K562 (cell line): ENCODE measurements at regions not wholly inside any gene's neighbourhood (a gene's known extent, or its start where the extent isn't known, plus 50 kb on each side); places are given as distances from the start of the nearest gene placed in this dataset.

ENCODE experiments used
- ATAC-seq: fragments of 200-7000 bp; cut with Tn5 transposase; 3 replicates; pipeline ENCODE4 v1.9.1; 2020; ENCODE audit warnings: moderate library complexity
- BruUV-seq: library from RNA; stranded (reverse); fragments of 400-500 nt; replicated peaks from 2 replicates; lab custom pipeline; 2021; lab: Mats Ljungman, UMichigan
- CTCF ChIA-PET: fragments of 300-600 bp; formaldehyde crosslinking; extraction: SDS; loops from one replicate; lab custom pipeline; 2021; ENCODE audit warnings: low intra/inter-chr PET ratio; lab: Yijun Ruan, JAX
- POLR2A ChIA-PET: fragments of 300-600, 350-650 bp; sonication (Branson Sonifier 250); formaldehyde crosslinking; extraction: SDS; loops from one replicate; lab custom pipeline; 2021; ENCODE audit warnings: antibody characterized with exemption, inconsistent platforms; lab: Yijun Ruan, JAX
- DNase-seq, 4 experiments: peaks; one replicate each; pipeline versions ENCODE4 v3.0.0 to v3.0.0-alpha.2; 2011 to 2018; ENCODE audit warnings: low spot score in 3 of 4, mixed read lengths in 3 of 4; ENCODE audit errors: extremely low read depth in 1 of 4
- FAIRE-seq: peaks from 2 replicates; lab custom pipeline; 2011; peaks lifted over from hg19 to GRCh38; lab: Jason Lieb, UNC
- H2AFZ ChIP-seq: 2 replicates; pipeline ENCODE4 v1.6.0; 2011; ENCODE audit warnings: low read depth, low read length, control low read depth, inconsistent platforms
- H3K27ac ChIP-seq: fragments of 200-600 bp; 3 replicates; pipeline ENCODE4 v1.8.0; 2011; ENCODE audit warnings: low read depth, mild to moderate bottlenecking, control low read depth, inconsistent platforms, low read length, moderate library complexity, mixed read lengths; ENCODE audit errors: extremely low read depth
- H3K27me3 ChIP-seq, 2 experiments: fragments of 300-600 bp in 1 of 2; 2 replicates in 1 of 2; 3 replicates in 1 of 2; pipeline versions ENCODE4 v1.6.0 to v1.8.0; 2011; ENCODE audit warnings: inconsistent platforms in 2 of 2, low read length in 2 of 2, mild to moderate bottlenecking in 1 of 2, mixed read lengths in 1 of 2, moderate library complexity in 1 of 2; ENCODE audit not compliant: control insufficient read depth in 2 of 2, insufficient read depth in 2 of 2
- H3K36me3 ChIP-seq: fragments of 300-600 bp; 3 replicates; pipeline ENCODE4 v1.8.0; 2011; ENCODE audit warnings: mild to moderate bottlenecking, low read length, inconsistent platforms; ENCODE audit not compliant: control insufficient read depth, insufficient read depth
- H3K4me1 ChIP-seq, 2 experiments: fragments of 200-600 bp in 1 of 2; replicated peaks in 1 of 2; 2 replicates in 1 of 2; 3 replicates in 1 of 2; pipeline versions ENCODE4 v1.5.1 to v1.8.0; 2011; ENCODE audit warnings: inconsistent platforms in 2 of 2, low read length in 2 of 2, mild to moderate bottlenecking in 1 of 2, mixed read lengths in 1 of 2, moderate library complexity in 1 of 2; ENCODE audit not compliant: control insufficient read depth in 2 of 2, insufficient read depth in 2 of 2
- H3K4me2 ChIP-seq: 2 replicates; pipeline ENCODE4 v1.6.1; 2011; ENCODE audit warnings: low read length, control low read depth, inconsistent platforms, mixed read lengths; ENCODE audit not compliant: insufficient read depth
- H3K4me3 ChIP-seq: fragments of 200-600 bp; sonication (generic), shearing (Covaris generic); 2 replicates; pipeline ENCODE4 v1.5.1; 2016; ENCODE audit warnings: control low read depth, inconsistent platforms
- H3K79me2 ChIP-seq: fragments of 200-600 bp; 3 replicates; pipeline ENCODE4 v1.8.0; 2011; ENCODE audit warnings: low read length, inconsistent platforms; ENCODE audit not compliant: control insufficient read depth, insufficient read depth
- H3K9ac ChIP-seq, 2 experiments: 2 replicates each; pipeline versions ENCODE4 v1.6.0 to v1.6.1; 2011; ENCODE audit warnings: low read depth in 2 of 2, low read length in 2 of 2, control low read depth in 1 of 2, inconsistent platforms in 1 of 2, mild to moderate bottlenecking in 1 of 2, mixed read lengths in 1 of 2; ENCODE audit not compliant: insufficient read depth in 1 of 2
- H3K9me1 ChIP-seq: one replicate; pipeline ENCODE4 v1.6.0; 2011; ENCODE audit warnings: inconsistent platforms, mild to moderate bottlenecking, low read length, moderate library complexity; ENCODE audit not compliant: control insufficient read depth, insufficient read depth
- H3K9me3 ChIP-seq: replicated peaks from 2 replicates; pipeline ENCODE4 v1.5.1; 2011; ENCODE audit warnings: low read depth, low read length, inconsistent platforms; ENCODE audit not compliant: control insufficient read depth, insufficient read depth
- H4K20me1 ChIP-seq: replicated peaks from 2 replicates; pipeline ENCODE4 v1.6.1; 2011; ENCODE audit warnings: low read length, inconsistent platforms, mixed read lengths; ENCODE audit not compliant: control insufficient read depth, insufficient read depth
- POLR2AphosphoS5 ChIP-seq: IDR thresholded peaks from 2 replicates; pipeline ENCODE4 v1.6.1; 2011; ENCODE audit warnings: mild to moderate bottlenecking, low read depth, low read length, moderate library complexity; ENCODE audit not compliant: control insufficient read depth, insufficient read depth
- PTRF ChIP-seq: fragments of 450-650 bp; IDR thresholded peaks from 2 replicates; pipeline ENCODE4 v1.6.1; 2016; ENCODE audit warnings: mild to moderate bottlenecking, missing genetic modification characterization, missing compliant biosample characterization
- ZNF507 ChIP-seq: conservative IDR thresholded peaks from 2 replicates; pipeline ENCODE4 v1.6.1; 2017; ENCODE audit warnings: missing genetic modification characterization, missing compliant biosample characterization
- WGBS: fragments of 100-300 bp; shearing (Covaris generic); methylation state at CpG from one replicate; pipeline ENCODE4 v1.1.6; 2016; ENCODE audit warnings: low coverage, mixed read lengths; ENCODE audit not compliant: insufficient coverage; ENCODE audit errors: missing lambda C conversion rate; 5-methylcytosine and 5-hydroxymethylcytosine counted together
- in situ Hi-C: fragments of 300-500 bp; cut with MboI; formaldehyde crosslinking; loops from 4 replicates; pipeline ENCODE4 v1.15.0; 2018; ENCODE audit warnings: inconsistent platforms, mixed read lengths
- intact Hi-C: fragments of 100-400 bp; cut with micrococcal nuclease; formaldehyde crosslinking; loops from 2 replicates; pipeline ENCODE4 v1.14.2; 2022
- TF ChIP-seq, protein P1 (sequence below): conservative IDR thresholded peaks from 2 replicates; pipeline ENCODE4 v1.6.1; 2011; ENCODE audit warnings: low read depth, mild to moderate bottlenecking, low read length; ENCODE audit not compliant: control insufficient read depth

DNA sequence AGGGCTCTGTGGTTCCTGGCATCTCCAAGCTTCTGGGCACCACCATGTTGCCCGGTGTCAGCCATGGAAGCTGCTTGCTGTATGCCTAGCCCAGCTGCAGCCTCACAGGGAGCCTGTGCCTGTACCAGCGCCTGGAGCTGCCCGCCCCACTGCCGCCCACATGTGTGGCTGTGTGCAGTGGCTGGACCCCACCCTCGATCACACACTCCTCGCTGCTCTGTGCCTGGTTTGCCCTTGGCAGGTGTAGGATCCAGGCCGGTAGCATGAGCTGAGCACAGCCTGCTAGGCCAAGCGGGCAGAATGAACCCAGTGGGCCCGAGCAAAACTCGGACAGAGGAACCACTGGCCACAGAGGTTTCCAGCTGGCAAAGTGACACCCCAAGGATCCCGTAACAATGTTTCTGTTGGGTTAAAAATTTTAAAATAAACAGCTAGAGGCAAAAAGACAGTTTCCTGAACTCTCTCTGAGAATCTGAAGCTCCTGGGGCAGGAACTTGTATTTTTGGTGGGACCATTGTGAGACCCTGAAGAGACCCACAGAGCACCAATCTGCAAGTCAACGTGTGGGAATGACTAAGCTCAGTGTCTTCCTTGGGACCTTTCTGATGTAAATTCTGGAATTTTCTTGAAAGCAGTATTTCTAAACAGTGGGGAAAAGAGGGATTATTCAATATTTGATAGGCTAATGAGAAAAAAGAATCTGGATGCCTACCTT, 73.1 kb upstream of the CCDC112 start:
- 0 out of 4 replicates have a peak overlapping the region, but pooled peaks of 1 of the 2 experiments have one; percentile 9 for H3K9ac ChIP-seq
- no peak overlapping the region for H3K4me3 ChIP-seq
- peaks cover 2 to 5% of the 10 kb centered on the region in 2 experiments; a peak in 3 of 5 replicates for H3K27me3 ChIP-seq
- H3K4me1 ChIP-seq = peaks cover 3 to 4% of the 10 kb centered on the region in 2 experiments; a peak in 3 of 5 replicates
- no peak for ATAC-seq
- no peak for FAIRE-seq
- H3K9me3 ChIP-seq = no peaks in the 10 kb centered on the region
- no peak overlapping the region for H2AFZ ChIP-seq
- no peaks in the 10 kb centered on the region for H3K36me3 ChIP-seq
- 12% methylated on average over 12 of the region's 12 CpGs for WGBS
- H3K9me1 ChIP-seq = no peaks in the 10 kb centered on the region
- DNase-seq = no peak
- in situ Hi-C loops = no loop called here
- no peaks in the 10 kb centered on the region for H3K79me2 ChIP-seq
- POLR2A ChIA-PET = interaction anchor here (0.7 to 1.4 kb wide), 2 partner anchors 11 to 13 kb away, joined by 3 to 5 read pairs; no protein-coding TSS in a partner anchor
- H4K20me1 ChIP-seq = no peaks in the 10 kb centered on the region
- H3K27ac ChIP-seq = no peak overlapping the region
- TF ChIP-seq PTRF (tag) = no peak
- TF ChIP-seq, protein P1, sequence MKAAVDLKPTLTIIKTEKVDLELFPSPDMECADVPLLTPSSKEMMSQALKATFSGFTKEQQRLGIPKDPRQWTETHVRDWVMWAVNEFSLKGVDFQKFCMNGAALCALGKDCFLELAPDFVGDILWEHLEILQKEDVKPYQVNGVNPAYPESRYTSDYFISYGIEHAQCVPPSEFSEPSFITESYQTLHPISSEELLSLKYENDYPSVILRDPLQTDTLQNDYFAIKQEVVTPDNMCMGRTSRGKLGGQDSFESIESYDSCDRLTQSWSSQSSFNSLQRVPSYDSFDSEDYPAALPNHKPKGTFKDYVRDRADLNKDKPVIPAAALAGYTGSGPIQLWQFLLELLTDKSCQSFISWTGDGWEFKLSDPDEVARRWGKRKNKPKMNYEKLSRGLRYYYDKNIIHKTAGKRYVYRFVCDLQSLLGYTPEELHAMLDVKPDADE = no peak
- TF ChIP-seq ZNF507 (tag) = no peak
- no peak for TF ChIP-seq POLR2AphosphoS5
- no TSS peak for BruUV-seq
- CTCF ChIA-PET = no interaction called here
- H3K4me2 ChIP-seq = no peak overlapping the region
- intact Hi-C loops = no loop called here
